ENCODE measurements at regions not wholly inside any gene's neighbourhood (a gene's known extent, or its start where the extent isn't known, plus 50 kb on each side); places are given as distances from the start of the nearest gene placed in this dataset.

DNA sequence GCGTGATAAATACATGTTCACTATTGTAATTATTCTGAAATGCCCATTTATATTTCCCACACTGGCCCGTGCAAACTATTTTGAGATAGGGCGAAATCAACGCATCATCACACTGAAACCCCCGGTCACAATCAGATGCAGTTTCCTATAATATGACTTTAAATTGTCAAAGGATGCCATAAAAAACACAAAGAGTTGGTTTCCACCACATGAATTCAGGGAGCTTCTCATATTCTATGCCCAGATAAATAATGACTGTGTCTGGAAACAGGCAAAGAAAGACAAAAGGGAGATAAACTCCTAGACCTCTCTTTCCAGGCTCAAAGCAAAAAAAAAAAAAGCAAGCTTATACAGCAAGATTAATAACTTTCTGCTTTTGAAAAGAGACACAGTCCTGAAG, 375.8 kb upstream of the AKR1E2 start:
- TF ChIP-seq YY1 (IDR thresholded peaks at IDR 0.05) = no peak
- H3K27me3 ChIP-seq (ENCODE audit: control insufficient read depth in 4 of 4, insufficient read depth in 4 of 4, low read length in 3 of 4) = peaks cover 0 to 3% (median 0%) of the 10 kb centered on the region in 4 donors
- no peaks in the 10 kb centered on the region for H3K36me3 ChIP-seq (ENCODE audit: control insufficient read depth in 4 of 4, insufficient read depth in 3 of 4, low read depth in 1 of 4, low read length in 3 of 4)
- H3K4me1 ChIP-seq (ENCODE audit: control insufficient read depth in 4 of 4, insufficient read depth in 4 of 4, low read length in 3 of 4) = no peaks in the 10 kb centered on the region
- no peak overlapping the region for H3K9ac ChIP-seq (ENCODE audit: low read depth in 1 of 2, low read length in 2 of 2)
- 87% methylated on average over 5 of the region's 5 CpGs for WGBS
- H3K9me3 ChIP-seq (ENCODE audit: control insufficient read depth in 4 of 4, low read length in 3 of 4) = peaks cover 0 to 4% (median 0%) of the 10 kb centered on the region in 4 donors
- no peak overlapping the region for H3K4me3 ChIP-seq (ENCODE audit: low read depth in 1 of 3, low read length in 3 of 3)
- H3K27ac ChIP-seq (ENCODE audit: low read depth in 1 of 2, low read length in 2 of 2) = no peak overlapping the region
- DNase-seq (ENCODE audit: low spot score) = no peak

GRCh38 chr10:4448030-4448429, 378.0 kb upstream of the AKR1E2 start:
- Histone ChIP-seq H3K9ac (ENCODE audit: low read depth in 1 of 2, low read length in 2 of 2) (no peak overlapping the region), H3K27ac (ENCODE audit: low read depth in 1 of 2, low read length in 2 of 2) (no peak overlapping the region), H3K27me3 (ENCODE audit: control insufficient read depth in 4 of 4, insufficient read depth in 4 of 4, low read length in 3 of 4) (peaks cover 0 to 3% (median 0%) of the 10 kb centered on the region in 4 donors), H3K4me3 (ENCODE audit: low read depth in 1 of 3, low read length in 3 of 3) (no peak overlapping the region), H3K9me3 (ENCODE audit: control insufficient read depth in 4 of 4, low read length in 3 of 4) (peaks cover 0 to 16% (median 5%) of the 10 kb centered on the region in 4 donors), H3K4me1 (ENCODE audit: control insufficient read depth in 4 of 4, insufficient read depth in 4 of 4, low read length in 3 of 4) (no peaks in the 10 kb centered on the region), H3K36me3 (ENCODE audit: control insufficient read depth in 4 of 4, insufficient read depth in 3 of 4, low read depth in 1 of 4, low read length in 3 of 4) (no peaks in the 10 kb centered on the region)
- no peak for TF ChIP-seq YY1 (IDR thresholded peaks at IDR 0.05)
- TF ChIP-seq FOXA2 (IDR thresholded peaks at IDR 0.05) = no peak
- TF ChIP-seq, protein P1, sequence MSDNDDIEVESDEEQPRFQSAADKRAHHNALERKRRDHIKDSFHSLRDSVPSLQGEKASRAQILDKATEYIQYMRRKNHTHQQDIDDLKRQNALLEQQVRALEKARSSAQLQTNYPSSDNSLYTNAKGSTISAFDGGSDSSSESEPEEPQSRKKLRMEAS (IDR thresholded peaks at IDR 0.05) = no peak
- no peak for TF ChIP-seq JUND (IDR thresholded peaks at IDR 0.05)
- TF ChIP-seq ZBTB33 (IDR thresholded peaks at IDR 0.05) = no peak
- 69% methylated on average over 1 of the region's 1 CpG for WGBS
- no peak for DNase-seq (ENCODE audit: low spot score)

DNA sequence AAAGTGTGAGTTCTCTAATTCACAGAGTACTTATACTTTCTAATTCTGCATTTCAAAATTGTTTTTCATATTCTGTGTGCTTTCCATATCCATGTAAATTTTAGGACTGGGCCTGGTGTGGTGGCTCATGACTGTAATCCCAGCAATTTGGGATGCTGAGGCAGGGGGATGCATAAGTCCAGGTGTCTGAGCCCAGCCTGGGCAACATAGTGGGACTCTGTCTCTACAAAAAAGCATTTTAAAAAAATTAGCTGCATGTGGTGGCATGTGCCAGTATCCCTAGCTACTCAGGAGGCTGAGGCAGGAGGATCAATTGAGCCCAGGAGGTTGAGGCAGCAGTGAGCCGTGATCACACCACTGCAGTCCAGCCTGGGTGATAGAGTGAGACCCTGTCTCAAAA, 382.6 kb upstream of the AKR1E2 start:
- H3K4me1 ChIP-seq (ENCODE audit: control insufficient read depth in 4 of 4, insufficient read depth in 4 of 4, low read length in 3 of 4) = no peaks in the 10 kb centered on the region
- no peak for DNase-seq (ENCODE audit: low spot score)
- no peak overlapping the region for H3K9ac ChIP-seq (ENCODE audit: low read depth in 1 of 2, low read length in 2 of 2)
- H3K4me3 ChIP-seq (ENCODE audit: low read depth in 1 of 3, low read length in 3 of 3) = no peak overlapping the region
- H3K36me3 ChIP-seq (ENCODE audit: control insufficient read depth in 4 of 4, insufficient read depth in 3 of 4, low read depth in 1 of 4, low read length in 3 of 4) = no peaks in the 10 kb centered on the region
- no peak overlapping the region for H3K27ac ChIP-seq (ENCODE audit: low read depth in 1 of 2, low read length in 2 of 2)
- no peak for TF ChIP-seq FOXA1 (IDR thresholded peaks at IDR 0.05)
- TF ChIP-seq ATF3 (IDR thresholded peaks at IDR 0.05) = no peak
- no peak for TF ChIP-seq JUND (IDR thresholded peaks at IDR 0.05)
- no peak for TF ChIP-seq FOXA2 (IDR thresholded peaks at IDR 0.05)
- TF ChIP-seq, protein P2, sequence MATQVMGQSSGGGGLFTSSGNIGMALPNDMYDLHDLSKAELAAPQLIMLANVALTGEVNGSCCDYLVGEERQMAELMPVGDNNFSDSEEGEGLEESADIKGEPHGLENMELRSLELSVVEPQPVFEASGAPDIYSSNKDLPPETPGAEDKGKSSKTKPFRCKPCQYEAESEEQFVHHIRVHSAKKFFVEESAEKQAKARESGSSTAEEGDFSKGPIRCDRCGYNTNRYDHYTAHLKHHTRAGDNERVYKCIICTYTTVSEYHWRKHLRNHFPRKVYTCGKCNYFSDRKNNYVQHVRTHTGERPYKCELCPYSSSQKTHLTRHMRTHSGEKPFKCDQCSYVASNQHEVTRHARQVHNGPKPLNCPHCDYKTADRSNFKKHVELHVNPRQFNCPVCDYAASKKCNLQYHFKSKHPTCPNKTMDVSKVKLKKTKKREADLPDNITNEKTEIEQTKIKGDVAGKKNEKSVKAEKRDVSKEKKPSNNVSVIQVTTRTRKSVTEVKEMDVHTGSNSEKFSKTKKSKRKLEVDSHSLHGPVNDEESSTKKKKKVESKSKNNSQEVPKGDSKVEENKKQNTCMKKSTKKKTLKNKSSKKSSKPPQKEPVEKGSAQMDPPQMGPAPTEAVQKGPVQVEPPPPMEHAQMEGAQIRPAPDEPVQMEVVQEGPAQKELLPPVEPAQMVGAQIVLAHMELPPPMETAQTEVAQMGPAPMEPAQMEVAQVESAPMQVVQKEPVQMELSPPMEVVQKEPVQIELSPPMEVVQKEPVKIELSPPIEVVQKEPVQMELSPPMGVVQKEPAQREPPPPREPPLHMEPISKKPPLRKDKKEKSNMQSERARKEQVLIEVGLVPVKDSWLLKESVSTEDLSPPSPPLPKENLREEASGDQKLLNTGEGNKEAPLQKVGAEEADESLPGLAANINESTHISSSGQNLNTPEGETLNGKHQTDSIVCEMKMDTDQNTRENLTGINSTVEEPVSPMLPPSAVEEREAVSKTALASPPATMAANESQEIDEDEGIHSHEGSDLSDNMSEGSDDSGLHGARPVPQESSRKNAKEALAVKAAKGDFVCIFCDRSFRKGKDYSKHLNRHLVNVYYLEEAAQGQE (IDR thresholded peaks at IDR 0.05) = no peak
- TF ChIP-seq, protein P3, sequence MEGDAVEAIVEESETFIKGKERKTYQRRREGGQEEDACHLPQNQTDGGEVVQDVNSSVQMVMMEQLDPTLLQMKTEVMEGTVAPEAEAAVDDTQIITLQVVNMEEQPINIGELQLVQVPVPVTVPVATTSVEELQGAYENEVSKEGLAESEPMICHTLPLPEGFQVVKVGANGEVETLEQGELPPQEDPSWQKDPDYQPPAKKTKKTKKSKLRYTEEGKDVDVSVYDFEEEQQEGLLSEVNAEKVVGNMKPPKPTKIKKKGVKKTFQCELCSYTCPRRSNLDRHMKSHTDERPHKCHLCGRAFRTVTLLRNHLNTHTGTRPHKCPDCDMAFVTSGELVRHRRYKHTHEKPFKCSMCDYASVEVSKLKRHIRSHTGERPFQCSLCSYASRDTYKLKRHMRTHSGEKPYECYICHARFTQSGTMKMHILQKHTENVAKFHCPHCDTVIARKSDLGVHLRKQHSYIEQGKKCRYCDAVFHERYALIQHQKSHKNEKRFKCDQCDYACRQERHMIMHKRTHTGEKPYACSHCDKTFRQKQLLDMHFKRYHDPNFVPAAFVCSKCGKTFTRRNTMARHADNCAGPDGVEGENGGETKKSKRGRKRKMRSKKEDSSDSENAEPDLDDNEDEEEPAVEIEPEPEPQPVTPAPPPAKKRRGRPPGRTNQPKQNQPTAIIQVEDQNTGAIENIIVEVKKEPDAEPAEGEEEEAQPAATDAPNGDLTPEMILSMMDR (IDR thresholded peaks at IDR 0.05; ENCODE audit: low read depth, low read length, missing input control) = no peak
- no peak for TF ChIP-seq HNF4G (IDR thresholded peaks at IDR 0.05)
- TF ChIP-seq TAF1 (conservative IDR thresholded peaks at IDR 0.05) = no peak
- no peak for TF ChIP-seq YY1 (IDR thresholded peaks at IDR 0.05)
- TF ChIP-seq RXRA (IDR thresholded peaks at IDR 0.05) = no peak
- no peak for TF ChIP-seq HNF4A (conservative IDR thresholded peaks at IDR 0.05)
- no peak for TF ChIP-seq NR2F2 (IDR thresholded peaks at IDR 0.05)
- no peak for TF ChIP-seq EGR1 (IDR thresholded peaks at IDR 0.05; ENCODE audit: low read depth in 2 of 2)
- TF ChIP-seq, protein P1 (IDR thresholded peaks at IDR 0.05) = no peak
- no peak for TF ChIP-seq RAD21 (IDR thresholded peaks at IDR 0.05)
- TF ChIP-seq SP1 (IDR thresholded peaks at IDR 0.05) = no peak
- no peak for TF ChIP-seq GABPA (IDR thresholded peaks at IDR 0.05 in 1 of 2, conservative IDR thresholded peaks at IDR 0.05 in 1 of 2)
- peaks cover 0 to 3% (median 0%) of the 10 kb centered on the region in 4 donors for H3K27me3 ChIP-seq (ENCODE audit: control insufficient read depth in 4 of 4, insufficient read depth in 4 of 4, low read length in 3 of 4)
- H3K9me3 ChIP-seq (ENCODE audit: control insufficient read depth in 4 of 4, low read length in 3 of 4) = peaks cover 0 to 25% (median 8%) of the 10 kb centered on the region in 4 donors
- WGBS = 83% methylated on average over 1 of the region's 1 CpG

Data from liver (tissue), 8 donors.